Stimulated activated CD8-positive, alpha-beta memory T cell treated with anti-CD3 and anti-CD28 coated beads, Interleukin-4, amount 100 ng/mL, for 24 hours (primary cell): ENCODE measurements at regions not wholly inside any gene's neighbourhood (a gene's known extent, or its start where the extent isn't known, plus 50 kb on each side); places are given as distances from the start of the nearest gene placed in this dataset.

Experiments
- DNase-seq: peaks from one replicate; pipeline ENCODE4 v3.0.0-alpha.2; 2020; ENCODE audit warnings: low read depth

GRCh38 chr7:25847336-25848070 lies 304.5 kb upstream of the NFE2L3 start:
- DNase-seq, result no peak

GRCh38 chr7:25849500-25850184 lies 302.4 kb upstream of the NFE2L3 start:
- DNase-seq, result no peak

- no peak for DNase-seq
These were observed 301.8 kb upstream of the NFE2L3 start for GRCh38 chr7:25850216-25850615.

- no peak for DNase-seq
These were observed 301.3 kb upstream of the NFE2L3 start for GRCh38 chr7:25850735-25851134.

- peak; percentile 30 for DNase-seq
These were observed 300.4 kb upstream of the NFE2L3 start for GRCh38 chr7:25851332-25852210.

GRCh38 chr7:25852211-25852938 lies 299.6 kb upstream of the NFE2L3 start:
- no peak for DNase-seq

GRCh38 chr7:25852939-25853271 lies 299.1 kb upstream of the NFE2L3 start:
- DNase-seq, result no peak

GRCh38 chr7:25853314-25853713 lies 298.7 kb upstream of the NFE2L3 start:
- DNase-seq, result no peak

GRCh38 chr7:25854059-25854458 lies 297.9 kb upstream of the NFE2L3 start:
- DNase-seq, result no peak

- no peak for DNase-seq
These were observed 297.1 kb upstream of the NFE2L3 start for GRCh38 chr7:25854608-25855497.

GRCh38 chr7:25855854-25856782 lies 295.9 kb upstream of the NFE2L3 start:
- no peak for DNase-seq

GRCh38 chr7:25857376-25858067 lies 294.5 kb upstream of the NFE2L3 start:
- no peak for DNase-seq

GRCh38 chr7:25858200-25858524 lies 293.8 kb upstream of the NFE2L3 start:
- DNase-seq, result no peak

GRCh38 chr7:25858525-25859411 lies 293.2 kb upstream of the NFE2L3 start:
- no peak for DNase-seq

- DNase-seq, result no peak
These were observed 292.4 kb upstream of the NFE2L3 start for GRCh38 chr7:25859412-25860274.

GRCh38 chr7:25860275-25861163 lies 291.5 kb upstream of the NFE2L3 start:
- DNase-seq, result no peak

GRCh38 chr7:25861164-25861496 lies 290.9 kb upstream of the NFE2L3 start:
- DNase-seq, result no peak
